H9 (cell line): ENCODE measurements at regions not wholly inside any gene's neighbourhood (a gene's known extent, or its start where the extent isn't known, plus 50 kb on each side); places are given as distances from the start of the nearest gene placed in this dataset.

ENCODE experiments used
- DNase-seq: peaks from one replicate; pipeline ENCODE4 v3.0.0-alpha.2; 2017
- H2AFZ ChIP-seq: one replicate; pipeline ENCODE4 v1.6.1; 2013; ENCODE audit warnings: mild to moderate bottlenecking, low read length, control low read depth, moderate library complexity
- H2AK5ac ChIP-seq: 2 replicates; pipeline ENCODE4 v1.6.1; 2013; ENCODE audit warnings: low read length, control low read depth, mixed read lengths; ENCODE audit not compliant: insufficient read length
- H2BK120ac ChIP-seq: one replicate; pipeline ENCODE4 v1.6.1; 2013; ENCODE audit warnings: low read depth, mild to moderate bottlenecking, low read length, control low read depth, inconsistent platforms; ENCODE audit not compliant: poor library complexity, severe bottlenecking
- H2BK12ac ChIP-seq: 2 replicates; pipeline ENCODE4 v1.6.1; 2013; ENCODE audit warnings: low read length, control low read depth, mixed read lengths, low read depth; ENCODE audit not compliant: insufficient read length
- H2BK15ac ChIP-seq: 2 replicates; pipeline ENCODE4 v1.6.1; 2013; ENCODE audit warnings: low read depth, low read length, control low read depth
- H2BK20ac ChIP-seq: one replicate; pipeline ENCODE4 v1.6.1; 2013; ENCODE audit warnings: low read depth, mild to moderate bottlenecking, low read length, control low read depth, inconsistent platforms; ENCODE audit not compliant: poor library complexity, severe bottlenecking
- H2BK5ac ChIP-seq: 2 replicates; pipeline ENCODE4 v1.6.1; 2013; ENCODE audit warnings: low read length, control low read depth, mixed read lengths; ENCODE audit not compliant: insufficient read length
- H3K14ac ChIP-seq: 2 replicates; pipeline ENCODE4 v1.6.1; 2013; ENCODE audit warnings: low read length, control low read depth; ENCODE audit not compliant: insufficient read depth
- H3K18ac ChIP-seq: 2 replicates; pipeline ENCODE4 v1.6.1; 2013; ENCODE audit warnings: low read depth, mild to moderate bottlenecking, mixed read lengths, low read length, control low read depth; ENCODE audit not compliant: insufficient read length
- H3K23ac ChIP-seq: 2 replicates; pipeline ENCODE4 v1.6.1; 2013; ENCODE audit warnings: low read length, control low read depth, mixed read lengths, low read depth; ENCODE audit not compliant: insufficient read length
- H3K23me2 ChIP-seq: 2 replicates; pipeline ENCODE4 v1.6.1; 2013; ENCODE audit warnings: low read depth, mild to moderate bottlenecking, mixed read lengths, low read length, control low read depth; ENCODE audit not compliant: insufficient read length, poor library complexity, severe bottlenecking
- H3K27ac ChIP-seq: 2 replicates; pipeline ENCODE4 v1.5.1; 2013; ENCODE audit warnings: low read length, control low read depth, mixed read lengths, low read depth; ENCODE audit not compliant: insufficient read length
- H3K27me3 ChIP-seq: 2 replicates; pipeline ENCODE4 v1.6.1; 2013; ENCODE audit warnings: low read length, control low read depth, inconsistent platforms; ENCODE audit not compliant: insufficient read depth
- H3K4ac ChIP-seq: 2 replicates; pipeline ENCODE4 v1.6.1; 2013; ENCODE audit warnings: low read depth, mild to moderate bottlenecking, control low read depth, inconsistent platforms, low read length, moderate library complexity
- H3K4me1 ChIP-seq: 2 replicates; pipeline ENCODE4 v1.6.1; 2013; ENCODE audit warnings: low read length, control low read depth, inconsistent platforms; ENCODE audit not compliant: insufficient read depth
- H3K4me2 ChIP-seq: 2 replicates; pipeline ENCODE4 v1.6.1; 2013; ENCODE audit warnings: low read length, control low read depth, mixed read lengths; ENCODE audit not compliant: insufficient read length, insufficient read depth
- H3K56ac ChIP-seq: 2 replicates; pipeline ENCODE4 v1.6.1; 2013; ENCODE audit warnings: low read depth, mild to moderate bottlenecking, mixed read lengths, low read length, control low read depth; ENCODE audit not compliant: insufficient read length
- H3K79me1 ChIP-seq: 2 replicates; pipeline ENCODE4 v1.6.1; 2013; ENCODE audit warnings: low read depth, mild to moderate bottlenecking, moderate library complexity, low read length, control low read depth, inconsistent platforms; ENCODE audit not compliant: insufficient read depth, poor library complexity, severe bottlenecking
- H3K79me2 ChIP-seq: 2 replicates; pipeline ENCODE4 v1.6.1; 2013; ENCODE audit warnings: low read length, control low read depth, inconsistent platforms; ENCODE audit not compliant: insufficient read depth
- H3K9ac ChIP-seq: 2 replicates; pipeline ENCODE4 v1.6.1; 2013; ENCODE audit warnings: low read length, control low read depth, mixed read lengths; ENCODE audit not compliant: insufficient read length; ENCODE audit errors: extremely low read depth
- H3K9me3 ChIP-seq: one replicate; pipeline ENCODE4 v1.6.1; 2013; ENCODE audit warnings: low read depth, low read length, inconsistent platforms; ENCODE audit not compliant: control insufficient read depth
- H3T11ph ChIP-seq: one replicate; pipeline ENCODE4 v1.6.1; 2013; ENCODE audit warnings: mild to moderate bottlenecking, low read length, control low read depth, inconsistent platforms
- H4K20me1 ChIP-seq: one replicate; pipeline ENCODE4 v1.6.1; 2013; ENCODE audit not compliant: control insufficient read depth, insufficient read length, insufficient read depth
- H4K5ac ChIP-seq: 2 replicates; pipeline ENCODE4 v1.6.1; 2013; ENCODE audit warnings: low read depth, mild to moderate bottlenecking, mixed read lengths, low read length, control low read depth; ENCODE audit not compliant: insufficient read length
- H4K8ac ChIP-seq: replicated peaks from 2 replicates; pipeline ENCODE4 v1.6.1; 2013; ENCODE audit warnings: low read length, control low read depth, mixed read lengths, low read depth; ENCODE audit not compliant: insufficient read length
- H4K91ac ChIP-seq: 2 replicates; pipeline ENCODE4 v1.6.1; 2013; ENCODE audit warnings: low read depth, mild to moderate bottlenecking, moderate library complexity, mixed read lengths, low read length, control low read depth; ENCODE audit not compliant: insufficient read length
- H3K27ac Mint-ChIP-seq, 3 experiments: 2 replicates in 2 of 3; 3 replicates in 1 of 3; pipeline ENCODE4 v1.8.0; 2020 to 2021; ENCODE audit warnings: mixed read lengths in 3 of 3, mild to moderate bottlenecking in 1 of 3, moderate library complexity in 1 of 3
- H3K27me3 Mint-ChIP-seq: 2 replicates; pipeline ENCODE4 v1.8.0; 2021; ENCODE audit warnings: low read depth, mild to moderate bottlenecking, moderate library complexity, mixed read lengths
- H3K36me3 Mint-ChIP-seq, 3 experiments: 2 replicates in 2 of 3; 3 replicates in 1 of 3; pipeline ENCODE4 v1.8.0; 2020 to 2021; ENCODE audit warnings: low read depth in 3 of 3, mixed read lengths in 3 of 3; ENCODE audit not compliant: insufficient read depth in 1 of 3
- H3K4me1 Mint-ChIP-seq, 2 experiments: 2 replicates each; pipeline ENCODE4 v1.8.0; 2020; ENCODE audit warnings: mixed read lengths in 2 of 2
- H3K4me3 Mint-ChIP-seq, 2 experiments: 2 replicates in 1 of 2; 3 replicates in 1 of 2; pipeline ENCODE4 v1.8.0; 2020 to 2021; ENCODE audit warnings: mild to moderate bottlenecking in 2 of 2, mixed read lengths in 2 of 2, moderate library complexity in 1 of 2
- H3K9me3 Mint-ChIP-seq, 2 experiments: 2 replicates in 1 of 2; 3 replicates in 1 of 2; pipeline ENCODE4 v1.8.0; 2020; ENCODE audit warnings: mild to moderate bottlenecking in 2 of 2, mixed read lengths in 2 of 2, moderate library complexity in 1 of 2
- WGBS: extraction: QIAGEN DNeasy Blood & Tissue Kit; methylation state at CpG from one replicate; pipeline ENCODE4 v1.1.7; 2013; ENCODE audit warnings: missing lambda C conversion rate, low lambda C conversion rate, mixed read lengths; ENCODE audit not compliant: insufficient read length; ENCODE audit errors: extremely low coverage; 5-methylcytosine and 5-hydroxymethylcytosine counted together
- TF ChIP-seq, protein P1 (sequence below): fragments of 200-600 bp; sonication (generic); conservative IDR thresholded peaks from 3 replicates; pipeline ENCODE4 v1.8.0; 2021; ENCODE audit warnings: antibody characterized with exemption, mild to moderate bottlenecking

DNA sequence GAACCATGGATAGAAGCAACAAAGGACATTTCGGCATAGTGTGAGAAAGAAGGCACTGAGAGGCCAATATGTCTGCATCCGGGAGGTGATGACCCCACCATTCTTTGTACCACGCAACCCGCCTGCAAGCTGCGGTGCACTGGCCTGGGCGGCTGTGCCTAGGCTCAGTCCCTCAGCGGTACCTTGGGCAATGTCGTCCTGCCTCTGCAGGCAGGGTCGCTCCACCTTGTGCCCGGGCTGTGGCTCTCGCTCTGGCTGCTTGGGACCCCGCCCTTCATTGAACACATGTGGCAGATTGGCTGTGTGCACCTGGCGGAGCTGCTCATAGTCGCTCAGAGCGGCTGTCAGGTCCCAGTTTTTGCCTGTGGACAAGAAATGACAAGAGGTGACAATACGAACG, 243.2 kb downstream of the KLF13 start:
- Histone ChIP-seq H3K23me2 (no peaks in the 10 kb centered on the region), H4K8ac (no peak overlapping the region), H3K9me3 (no peaks in the 10 kb centered on the region), H4K5ac (no peak overlapping the region), H2BK120ac (no peak overlapping the region), H2BK15ac (no peak overlapping the region), H3K79me1 (no peaks in the 10 kb centered on the region), H2AK5ac (no peak overlapping the region), H2BK12ac (no peak overlapping the region), H3K4ac (no peak overlapping the region), H2AFZ (no peak overlapping the region), H3K4me2 (no peak overlapping the region), H3K9ac (no peak overlapping the region), H4K91ac (no peak overlapping the region), H3K18ac (no peak overlapping the region), H2BK20ac (no peak overlapping the region), H3T11ph (no peak overlapping the region), H3K14ac (no peak overlapping the region), H3K4me1 (no peaks in the 10 kb centered on the region), H3K23ac (no peak overlapping the region), H3K79me2 (no peaks in the 10 kb centered on the region), H2BK5ac (no peak overlapping the region), H4K20me1 (no peaks in the 10 kb centered on the region), H3K27ac (no peak overlapping the region), H3K56ac (no peak overlapping the region), H3K27me3 (no peaks in the 10 kb centered on the region)
- Mint-ChIP-seq H3K27ac (no peak overlapping the region), H3K4me1 (peaks cover 7 to 11% of the 10 kb centered on the region in 2 experiments), H3K4me3 (no peak overlapping the region), H3K9me3 (peaks cover 10 to 20% of the 10 kb centered on the region in 2 experiments; a peak in 4 of 5 replicates), H3K27me3 (no peaks in the 10 kb centered on the region; the same call in 1 of the 2 replicates), H3K36me3 (peaks cover 11 to 20% (median 19%) of the 10 kb centered on the region in 3 experiments; a peak in 6 of 7 replicates)
- DNase-seq: no peak
- TF ChIP-seq, protein P1, sequence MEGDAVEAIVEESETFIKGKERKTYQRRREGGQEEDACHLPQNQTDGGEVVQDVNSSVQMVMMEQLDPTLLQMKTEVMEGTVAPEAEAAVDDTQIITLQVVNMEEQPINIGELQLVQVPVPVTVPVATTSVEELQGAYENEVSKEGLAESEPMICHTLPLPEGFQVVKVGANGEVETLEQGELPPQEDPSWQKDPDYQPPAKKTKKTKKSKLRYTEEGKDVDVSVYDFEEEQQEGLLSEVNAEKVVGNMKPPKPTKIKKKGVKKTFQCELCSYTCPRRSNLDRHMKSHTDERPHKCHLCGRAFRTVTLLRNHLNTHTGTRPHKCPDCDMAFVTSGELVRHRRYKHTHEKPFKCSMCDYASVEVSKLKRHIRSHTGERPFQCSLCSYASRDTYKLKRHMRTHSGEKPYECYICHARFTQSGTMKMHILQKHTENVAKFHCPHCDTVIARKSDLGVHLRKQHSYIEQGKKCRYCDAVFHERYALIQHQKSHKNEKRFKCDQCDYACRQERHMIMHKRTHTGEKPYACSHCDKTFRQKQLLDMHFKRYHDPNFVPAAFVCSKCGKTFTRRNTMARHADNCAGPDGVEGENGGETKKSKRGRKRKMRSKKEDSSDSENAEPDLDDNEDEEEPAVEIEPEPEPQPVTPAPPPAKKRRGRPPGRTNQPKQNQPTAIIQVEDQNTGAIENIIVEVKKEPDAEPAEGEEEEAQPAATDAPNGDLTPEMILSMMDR: no peak
- no CpG with 5 or more reads among the region's 17 CpGs for whole genome bisulfite sequencing
